H1 (cell line): ENCODE measurements at regions not wholly inside any gene's neighbourhood (a gene's known extent, or its start where the extent isn't known, plus 50 kb on each side); places are given as distances from the start of the nearest gene placed in this dataset.

ENCODE experiments used
- CTCF ChIA-PET: fragments of 300-600 bp; sonication (Branson Sonifier 250); formaldehyde crosslinking; loops from one replicate; lab custom pipeline; 2021; ENCODE audit not compliant: partially characterized antibody; lab: Charles Lee
- POLR2A ChIA-PET: fragments of 300-600 bp; sonication (Branson Sonifier 250); formaldehyde crosslinking; loops from one replicate; lab custom pipeline; 2021; ENCODE audit warnings: inconsistent platforms; ENCODE audit not compliant: partially characterized antibody; lab: Charles Lee
- DNase-seq, 2 experiments: peaks; one replicate each; pipeline versions ENCODE4 v3.0.0 to v3.0.0-alpha.2; 2010 to 2022; ENCODE audit warnings: low spot score in 2 of 2, low read depth in 1 of 2, mixed read lengths in 1 of 2
- FAIRE-seq: peaks from 2 replicates; lab custom pipeline; 2011; peaks lifted over from hg19 to GRCh38; lab: Jason Lieb, UNC
- H2AFZ ChIP-seq: 2 replicates; pipeline ENCODE4 v1.8.1; 2012; ENCODE audit warnings: low read length, inconsistent platforms
- H2AK5ac ChIP-seq: 2 replicates; pipeline ENCODE4 v1.6.1; 2013; ENCODE audit warnings: low read depth, low read length
- H2BK120ac ChIP-seq: replicated peaks from 2 replicates; pipeline ENCODE3; 2013; ENCODE audit warnings: low read depth, low read length, inconsistent platforms
- H2BK12ac ChIP-seq: 2 replicates; pipeline ENCODE4 v1.6.1; 2013; ENCODE audit warnings: low read depth, low read length
- H2BK15ac ChIP-seq: 2 replicates; pipeline ENCODE4 v1.6.1; 2013; ENCODE audit warnings: low read length
- H2BK20ac ChIP-seq: 2 replicates; pipeline ENCODE4 v1.6.1; 2013; ENCODE audit warnings: low read length
- H2BK5ac ChIP-seq: 2 replicates; pipeline ENCODE4 v1.6.1; 2013; ENCODE audit warnings: low read depth, low read length
- H3K14ac ChIP-seq: 2 replicates; pipeline ENCODE4 v1.6.1; 2013; ENCODE audit warnings: inconsistent platforms; ENCODE audit not compliant: insufficient read length
- H3K18ac ChIP-seq: 2 replicates; pipeline ENCODE4 v1.6.1; 2013; ENCODE audit warnings: low read length; ENCODE audit errors: extremely low read depth
- H3K23ac ChIP-seq: 2 replicates; pipeline ENCODE4 v1.6.1; 2013; ENCODE audit warnings: inconsistent platforms; ENCODE audit not compliant: insufficient read length
- H3K23me2 ChIP-seq: 2 replicates; pipeline ENCODE4 v1.6.1; 2013; ENCODE audit warnings: low read depth, low read length
- H3K27ac ChIP-seq: 2 replicates; pipeline ENCODE4 v1.6.1; 2011; ENCODE audit warnings: low read depth, low read length, inconsistent platforms
- H3K27me3 ChIP-seq, 4 experiments: replicated peaks in 1 of 4; 1 replicate in 1 of 4; 2 replicates in 3 of 4; pipeline versions ENCODE4 v1.6.1 to v1.8.1; 2011 to 2013; ENCODE audit warnings: low read length in 3 of 4, mild to moderate bottlenecking in 3 of 4, inconsistent platforms in 2 of 4, mixed read lengths in 2 of 4, moderate library complexity in 1 of 4; ENCODE audit not compliant: control insufficient read depth in 3 of 4, insufficient read depth in 3 of 4; ENCODE audit errors: extremely low read depth in 1 of 4
- H3K36me3 ChIP-seq, 4 experiments: 2 replicates each; pipeline versions ENCODE4 v1.6.1 to v1.8.1; 2011 to 2013; ENCODE audit warnings: mild to moderate bottlenecking in 4 of 4, low read length in 3 of 4, moderate library complexity in 2 of 4, control low read depth in 1 of 4, inconsistent platforms in 1 of 4; ENCODE audit not compliant: insufficient read depth in 4 of 4, control insufficient read depth in 2 of 4
- H3K4ac ChIP-seq: replicated peaks from 2 replicates; pipeline ENCODE3; 2013; ENCODE audit warnings: low read length, low read depth, mixed read lengths, inconsistent platforms; ENCODE audit not compliant: insufficient read length
- H3K4me1 ChIP-seq, 4 experiments: replicated peaks in 1 of 4; 1 replicate in 1 of 4; 2 replicates in 3 of 4; pipeline versions ENCODE4 v1.6.1 to v1.8.1; 2011 to 2013; ENCODE audit warnings: low read length in 3 of 4, inconsistent platforms in 2 of 4, mixed read lengths in 1 of 4; ENCODE audit not compliant: insufficient read depth in 4 of 4, control insufficient read depth in 3 of 4
- H3K4me2 ChIP-seq, 2 experiments: 2 replicates each; pipeline versions ENCODE4 v1.6.1 to v1.8.1; 2011 to 2013; ENCODE audit warnings: low read depth in 2 of 2, low read length in 2 of 2, control low read depth in 1 of 2, inconsistent platforms in 1 of 2, mild to moderate bottlenecking in 1 of 2; ENCODE audit not compliant: insufficient read depth in 1 of 2
- H3K4me3 ChIP-seq, 4 experiments: fragments of 200-600, 300-600 bp in 1 of 4; sonication (generic), shearing (Covaris generic), sonication (Bioruptor Twin) in 1 of 4; 2 replicates each; pipeline versions ENCODE4 v1.5.1 to v1.8.1; 2011 to 2016; ENCODE audit warnings: low read length in 4 of 4, low read depth in 3 of 4, control low read depth in 2 of 4, inconsistent platforms in 2 of 4, mild to moderate bottlenecking in 2 of 4, mixed read lengths in 1 of 4, moderate library complexity in 1 of 4; ENCODE audit not compliant: insufficient read depth in 2 of 4; ENCODE audit errors: extremely low read depth in 1 of 4
- H3K56ac ChIP-seq: replicated peaks from 2 replicates; pipeline ENCODE3; 2013; ENCODE audit warnings: low read depth, mild to moderate bottlenecking, mixed read lengths, low read length, inconsistent platforms; ENCODE audit not compliant: insufficient read length
- H3K79me1 ChIP-seq: 2 replicates; pipeline ENCODE4 v1.6.1; 2013; ENCODE audit warnings: low read depth, low read length, control low read depth
- H3K79me2 ChIP-seq, 2 experiments: 2 replicates each; pipeline versions ENCODE4 v1.6.1 to v1.8.1; 2012 to 2013; ENCODE audit warnings: low read length in 2 of 2, mild to moderate bottlenecking in 2 of 2, inconsistent platforms in 1 of 2; ENCODE audit not compliant: insufficient read depth in 2 of 2, control insufficient read depth in 1 of 2
- H3K9ac ChIP-seq, 4 experiments: replicated peaks in 1 of 4; 1 replicate in 1 of 4; 2 replicates in 3 of 4; pipeline versions ENCODE4 v1.6.1 to v1.8.1; 2011 to 2013; ENCODE audit warnings: low read depth in 3 of 4, low read length in 3 of 4, control low read depth in 2 of 4, mild to moderate bottlenecking in 2 of 4, moderate library complexity in 2 of 4, inconsistent platforms in 1 of 4; ENCODE audit errors: extremely low read depth in 1 of 4
- H3K9me3 ChIP-seq, 2 experiments: 2 replicates each; pipeline versions ENCODE4 v1.6.1 to v1.8.1; 2012 to 2013; ENCODE audit warnings: mild to moderate bottlenecking in 2 of 2, moderate library complexity in 2 of 2, control low read depth in 1 of 2, inconsistent platforms in 1 of 2, low read depth in 1 of 2, low read length in 1 of 2, mixed read lengths in 1 of 2; ENCODE audit not compliant: insufficient read depth in 2 of 2
- H4K20me1 ChIP-seq, 2 experiments: replicated peaks in 1 of 2; 2 replicates each; pipeline versions ENCODE3 to v1.8.1; 2011 to 2013; ENCODE audit warnings: inconsistent platforms in 2 of 2, low read length in 2 of 2, mild to moderate bottlenecking in 1 of 2; ENCODE audit not compliant: insufficient read depth in 2 of 2, control insufficient read depth in 1 of 2
- H4K5ac ChIP-seq: 2 replicates; pipeline ENCODE4 v1.6.1; 2013; ENCODE audit warnings: low read length, low read depth, mixed read lengths, inconsistent platforms; ENCODE audit not compliant: insufficient read length
- H4K8ac ChIP-seq: 2 replicates; pipeline ENCODE4 v1.8.0; 2013; ENCODE audit warnings: mild to moderate bottlenecking, moderate library complexity, low read length, inconsistent platforms; ENCODE audit not compliant: insufficient read depth; ENCODE audit errors: extremely low read depth
- H4K91ac ChIP-seq: replicated peaks from 2 replicates; pipeline ENCODE3; 2013; ENCODE audit warnings: low read length, mixed read lengths, inconsistent platforms; ENCODE audit not compliant: insufficient read length
- ASH2L ChIP-seq: fragments of 200-600, 300-600 bp; sonication (generic); IDR thresholded peaks from one replicate; pipeline ENCODE4 v1.7.1; 2017; ENCODE audit warnings: low read length
- KDM1A ChIP-seq: fragments of 200-600, 300-600 bp; sonication (generic); IDR thresholded peaks from 2 replicates; pipeline ENCODE4 v1.7.1; 2016; ENCODE audit warnings: mild to moderate bottlenecking, low read length, borderline replicate concordance
- SAP30 ChIP-seq: fragments of 300-600 bp; sonication (generic); IDR thresholded peaks from 2 replicates; pipeline ENCODE4 v1.7.1; 2012; ENCODE audit warnings: low read length, moderate library complexity, mild to moderate bottlenecking, inconsistent platforms; ENCODE audit not compliant: insufficient read depth, insufficient replicate concordance
- WGBS, 2 experiments: shearing (Covaris generic) in 1 of 2; methylation state at CpG; one replicate each; pipeline versions ENCODE4 v1.1.6 to v1.1.7; 2013 to 2015; ENCODE audit warnings: low lambda C conversion rate in 2 of 2, mixed read lengths in 2 of 2, inconsistent platforms in 1 of 2, low coverage in 1 of 2, missing lambda C conversion rate in 1 of 2; ENCODE audit not compliant: insufficient replicate concordance in 2 of 2, insufficient coverage in 1 of 2, insufficient read length in 1 of 2; ENCODE audit errors: extremely low coverage in 1 of 2, missing lambda C conversion rate in 1 of 2; 5-methylcytosine and 5-hydroxymethylcytosine counted together

GRCh38 chr6:139863964-139864363 is 489.5 kb upstream of the CITED2 start:
- Histone ChIP-seq H4K20me1 (no peaks in the 10 kb centered on the region), H3K4me3 (no peak overlapping the region)
- TF ChIP-seq KDM1A (no peak), SAP30 (no peak), ASH2L (no peak)
- TF ChIP-seq, all 59 proteins: peak for 0
- Histone ChIP-seq H2BK20ac (no peak overlapping the region), H3K27me3 (no peaks in the 10 kb centered on the region), H2BK5ac (no peak overlapping the region), H2BK15ac (no peak overlapping the region), H3K79me2 (no peaks in the 10 kb centered on the region), H3K9me3 (no peaks in the 10 kb centered on the region), H4K91ac (no peak overlapping the region), H3K9ac (no peak overlapping the region), H2BK120ac (no peak overlapping the region), H3K27ac (no peak overlapping the region), H3K56ac (no peak overlapping the region), H2AFZ (no peak overlapping the region), H3K36me3 (no peaks in the 10 kb centered on the region), H2AK5ac (no peak overlapping the region), H3K14ac (no peak overlapping the region), H3K4me1 (no peaks in the 10 kb centered on the region), H3K23ac (no peak overlapping the region), H2BK12ac (no peak overlapping the region), H4K5ac (no peak overlapping the region), H3K4me2 (no peak overlapping the region), H3K18ac (no peak overlapping the region), H3K23me2 (no peaks in the 10 kb centered on the region; the same call in 1 of the 2 replicates), H3K79me1 (no peaks in the 10 kb centered on the region), H3K4ac (no peak overlapping the region), H4K8ac (no peak overlapping the region)
- DNase-seq (no peak), FAIRE-seq (no peak)
- CTCF ChIA-PET: interaction anchor here (0.6 to 1.1 kb wide), 2 partner anchors 24 to 489 kb away, joined by 3 to 4 read pairs; no protein-coding TSS in a partner anchor
- POLR2A ChIA-PET: no interaction called here
- WGBS, 2 experiments: 91% methylated on average over 1 of the region's 1 CpG; no CpG with 5 or more reads in 1 of the 2 experiments
